ENCODE measurements at regions not wholly inside any gene's neighbourhood (a gene's known extent, or its start where the extent isn't known, plus 50 kb on each side); places are given as distances from the start of the nearest gene placed in this dataset.
"Not testable (repeated sequence)": the region's sequence is repeated elsewhere in the genome, so short reads cannot be mapped to it uniquely, and the experiment has no call there.

DNA sequence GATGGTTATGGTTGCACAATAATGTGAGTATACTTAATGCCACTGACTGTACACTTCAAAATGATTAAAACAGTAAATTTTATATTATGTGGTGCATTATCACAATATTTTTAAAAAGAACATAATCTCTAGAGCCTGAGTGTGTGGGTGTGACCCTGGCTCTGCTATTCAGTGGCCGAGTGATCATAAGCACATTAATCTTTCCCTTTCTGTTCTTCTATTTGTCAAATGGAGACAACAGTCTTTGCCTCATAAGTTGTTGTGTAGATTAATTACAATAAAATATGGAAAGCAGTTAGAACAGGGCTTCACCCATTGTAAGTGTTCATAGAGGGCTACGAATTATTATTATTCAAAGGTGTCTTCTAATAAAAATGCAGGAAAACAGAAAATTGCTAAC is 548.6 kb downstream of the HTR1B start:
- Histone ChIP-seq H3K36me3 (ENCODE audit: insufficient read depth, low read depth, low read length) (no peaks in the 10 kb centered on the region), H3K27me3 (ENCODE audit: insufficient read depth, low read length) (no peaks in the 10 kb centered on the region), H3K9me3 (ENCODE audit: insufficient read depth, low read depth, low read length) (no peaks in the 10 kb centered on the region), H3K4me1 (ENCODE audit: insufficient read depth, low read length) (no peaks in the 10 kb centered on the region), H3K27ac (ENCODE audit: low read length) (no peak overlapping the region), H3K4me3 (ENCODE audit: low read length) (no peak overlapping the region), H3K9ac (ENCODE audit: low read depth, low read length) (no peak overlapping the region)

DNA sequence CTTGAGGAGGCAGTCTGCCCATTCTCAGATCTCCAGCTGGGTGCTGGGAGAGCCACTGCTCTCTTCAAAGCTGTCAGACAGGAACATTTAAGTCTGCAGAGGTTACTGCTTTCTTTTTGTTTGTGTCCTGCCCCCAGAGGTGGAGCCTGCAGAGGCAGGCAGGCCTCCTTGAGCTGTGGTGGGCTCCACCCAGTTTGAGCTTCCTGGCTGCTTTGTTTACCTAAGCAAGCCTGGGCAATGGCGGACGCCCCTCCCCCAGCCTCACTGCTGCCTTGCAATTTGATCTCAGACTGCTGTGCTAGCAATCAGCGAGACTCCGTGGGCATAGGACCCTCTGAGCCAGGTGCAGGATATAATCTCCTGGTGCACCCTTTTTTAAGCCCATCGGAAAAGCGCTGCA is 557.8 kb downstream of the HTR1B start:
- not testable (repeated sequence) for H3K4me3 ChIP-seq (ENCODE audit: low read length); H3K9ac ChIP-seq (ENCODE audit: low read depth, low read length); H3K27me3 ChIP-seq (ENCODE audit: insufficient read depth, low read length); H3K36me3 ChIP-seq (ENCODE audit: insufficient read depth, low read depth, low read length); H3K9me3 ChIP-seq (ENCODE audit: insufficient read depth, low read depth, low read length); H3K4me1 ChIP-seq (ENCODE audit: insufficient read depth, low read length); H3K27ac ChIP-seq (ENCODE audit: low read length)

DNA sequence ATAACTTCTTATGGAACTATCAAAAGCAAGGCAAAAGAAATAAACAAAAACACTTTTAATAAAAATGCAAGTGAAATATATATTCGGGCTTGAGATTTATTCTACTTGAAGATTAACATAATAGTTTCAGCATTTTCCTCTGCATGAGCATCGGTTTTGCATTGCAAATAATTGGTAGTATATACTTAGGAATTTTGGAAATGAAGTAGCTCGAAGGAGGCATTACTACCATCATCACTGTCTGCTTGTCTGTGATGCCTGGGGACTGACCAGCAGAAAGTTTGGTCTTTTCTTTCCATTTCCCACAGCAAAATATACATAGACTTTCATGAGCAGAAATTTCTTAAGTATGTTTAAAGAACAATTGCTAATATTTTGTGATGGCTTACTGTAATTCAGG is 570.7 kb downstream of the HTR1B start:
- no peak overlapping the region for H3K4me3 ChIP-seq (ENCODE audit: low read length)
- no peak overlapping the region for H3K9ac ChIP-seq (ENCODE audit: low read depth, low read length)
- no peaks in the 10 kb centered on the region for H3K4me1 ChIP-seq (ENCODE audit: insufficient read depth, low read length)
- H3K27ac ChIP-seq (ENCODE audit: low read length), result no peak overlapping the region
- peaks cover 14% of the 10 kb centered on the region for H3K9me3 ChIP-seq (ENCODE audit: insufficient read depth, low read depth, low read length)
- H3K36me3 ChIP-seq (ENCODE audit: insufficient read depth, low read depth, low read length), result no peaks in the 10 kb centered on the region
- H3K27me3 ChIP-seq (ENCODE audit: insufficient read depth, low read length), result no peaks in the 10 kb centered on the region

DNA sequence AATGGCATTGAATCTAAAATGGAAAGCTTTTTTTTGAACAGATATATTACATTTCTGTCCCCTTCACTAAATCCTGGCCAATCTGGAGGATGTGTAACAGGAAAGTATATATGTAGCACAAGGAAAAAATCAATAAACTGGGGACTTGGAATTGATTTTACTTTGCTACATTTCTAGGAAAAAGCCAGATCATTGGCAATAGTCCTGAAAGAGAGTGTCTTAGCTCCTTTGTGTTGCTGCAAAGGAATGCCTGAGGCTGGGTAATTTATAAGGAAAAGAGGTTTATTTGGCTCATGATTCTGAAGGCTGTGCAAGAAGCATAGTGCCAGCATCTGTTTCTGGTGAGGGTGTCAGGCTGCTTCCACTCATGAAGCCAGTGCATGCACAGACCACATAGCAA is 574.9 kb downstream of the HTR1B start:
- peaks cover 2% of the 10 kb centered on the region; the same call in 1 of the 2 replicates for H3K9me3 ChIP-seq (ENCODE audit: insufficient read depth, low read depth, low read length)
- H3K9ac ChIP-seq (ENCODE audit: low read depth, low read length), result no peak overlapping the region

DNA sequence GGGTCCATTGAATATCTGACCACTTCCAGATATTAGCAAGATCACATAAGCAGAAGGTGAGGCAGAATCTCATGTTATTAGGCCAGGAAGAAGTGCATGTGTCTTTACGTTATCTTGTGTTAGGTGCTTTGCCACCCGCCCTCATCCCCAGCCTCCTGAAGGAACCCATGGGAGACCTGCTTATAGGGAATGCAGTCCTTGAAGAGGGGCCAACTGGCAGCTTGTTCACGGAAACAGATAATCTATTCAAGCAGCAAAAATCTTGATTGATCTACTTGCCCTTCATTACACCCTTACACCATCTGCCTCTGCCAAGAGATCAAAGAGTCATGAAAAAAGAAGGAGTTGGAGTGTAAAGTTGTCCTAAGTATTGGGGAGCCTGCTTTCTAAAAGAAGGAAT is 576.4 kb downstream of the HTR1B start:
- no peak overlapping the region for H3K27ac ChIP-seq (ENCODE audit: low read length)
- H3K27me3 ChIP-seq (ENCODE audit: insufficient read depth, low read length), result no peaks in the 10 kb centered on the region
- H3K9ac ChIP-seq (ENCODE audit: low read depth, low read length), result no peak overlapping the region
- H3K4me3 ChIP-seq (ENCODE audit: low read length), result no peak overlapping the region
- H3K4me1 ChIP-seq (ENCODE audit: insufficient read depth, low read length), result no peaks in the 10 kb centered on the region; the same call in 1 of the 2 replicates
- no peaks in the 10 kb centered on the region for H3K9me3 ChIP-seq (ENCODE audit: insufficient read depth, low read depth, low read length)
- H3K36me3 ChIP-seq (ENCODE audit: insufficient read depth, low read depth, low read length), result no peaks in the 10 kb centered on the region

More for the DNA sequence above, 574.9 kb downstream of the HTR1B start:
- Histone ChIP-seq H3K4me1 (ENCODE audit: insufficient read depth, low read length) (no peaks in the 10 kb centered on the region; the same call in 1 of the 2 replicates), H3K27ac (ENCODE audit: low read length) (no peak overlapping the region), H3K4me3 (ENCODE audit: low read length) (no peak overlapping the region), H3K36me3 (ENCODE audit: insufficient read depth, low read depth, low read length) (no peaks in the 10 kb centered on the region), H3K27me3 (ENCODE audit: insufficient read depth, low read length) (no peaks in the 10 kb centered on the region)

DNA sequence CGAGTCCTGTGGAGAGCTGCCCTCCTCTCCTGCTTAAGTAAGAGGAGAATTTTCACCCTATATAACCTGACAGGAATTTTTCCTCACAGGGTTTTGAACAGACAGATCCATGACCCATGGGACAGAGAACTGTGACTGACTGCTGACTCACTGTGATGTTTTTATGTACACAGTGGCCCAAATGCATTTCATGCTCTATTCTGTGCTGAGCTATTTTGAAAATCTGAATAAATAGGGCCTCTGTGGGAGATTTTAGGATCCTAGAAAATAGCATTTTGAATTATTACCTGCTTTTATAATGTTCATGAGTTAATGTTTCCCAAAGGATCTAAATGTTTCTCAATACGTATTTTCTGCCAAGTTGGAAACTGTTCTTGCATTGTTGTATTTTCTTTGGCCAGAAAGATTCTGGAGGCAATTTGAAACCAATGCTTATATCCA is 577.4 kb downstream of the HTR1B start:
- Histone ChIP-seq H3K27ac (ENCODE audit: low read length) (no peak overlapping the region), H3K4me1 (ENCODE audit: insufficient read depth, low read length) (no peaks in the 10 kb centered on the region; the same call in 1 of the 2 replicates), H3K9ac (ENCODE audit: low read depth, low read length) (no peak overlapping the region), H3K36me3 (ENCODE audit: insufficient read depth, low read depth, low read length) (no peaks in the 10 kb centered on the region), H3K27me3 (ENCODE audit: insufficient read depth, low read length) (no peaks in the 10 kb centered on the region), H3K4me3 (ENCODE audit: low read length) (no peak overlapping the region), H3K9me3 (ENCODE audit: insufficient read depth, low read depth, low read length) (no peaks in the 10 kb centered on the region)

DNA sequence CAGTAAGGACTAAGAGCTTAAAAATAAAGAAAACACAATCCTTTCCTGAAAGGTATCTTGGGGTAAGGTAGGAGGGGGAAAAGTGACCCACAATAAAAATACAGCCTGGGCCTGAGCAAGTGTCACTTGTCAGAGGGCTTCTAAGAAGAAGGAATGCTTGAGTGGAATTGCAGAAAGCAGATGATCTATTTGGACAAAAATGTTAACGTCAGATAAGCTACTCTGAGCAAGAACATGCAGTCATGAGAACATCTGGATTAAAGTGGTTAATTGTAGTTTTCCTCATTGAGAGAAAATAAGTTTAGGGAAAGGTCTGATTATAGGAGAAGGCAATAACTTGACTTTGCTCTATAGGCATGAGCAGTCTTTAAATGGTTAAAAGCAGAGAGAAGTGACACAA is 581.9 kb downstream of the HTR1B start:
- Histone ChIP-seq H3K9ac (ENCODE audit: low read depth, low read length) (no peak overlapping the region), H3K4me1 (ENCODE audit: insufficient read depth, low read length) (no peaks in the 10 kb centered on the region; the same call in 1 of the 2 replicates), H3K4me3 (ENCODE audit: low read length) (no peak overlapping the region), H3K36me3 (ENCODE audit: insufficient read depth, low read depth, low read length) (no peaks in the 10 kb centered on the region), H3K9me3 (ENCODE audit: insufficient read depth, low read depth, low read length) (no peaks in the 10 kb centered on the region), H3K27ac (ENCODE audit: low read length) (no peak overlapping the region), H3K27me3 (ENCODE audit: insufficient read depth, low read length) (no peaks in the 10 kb centered on the region)

DNA sequence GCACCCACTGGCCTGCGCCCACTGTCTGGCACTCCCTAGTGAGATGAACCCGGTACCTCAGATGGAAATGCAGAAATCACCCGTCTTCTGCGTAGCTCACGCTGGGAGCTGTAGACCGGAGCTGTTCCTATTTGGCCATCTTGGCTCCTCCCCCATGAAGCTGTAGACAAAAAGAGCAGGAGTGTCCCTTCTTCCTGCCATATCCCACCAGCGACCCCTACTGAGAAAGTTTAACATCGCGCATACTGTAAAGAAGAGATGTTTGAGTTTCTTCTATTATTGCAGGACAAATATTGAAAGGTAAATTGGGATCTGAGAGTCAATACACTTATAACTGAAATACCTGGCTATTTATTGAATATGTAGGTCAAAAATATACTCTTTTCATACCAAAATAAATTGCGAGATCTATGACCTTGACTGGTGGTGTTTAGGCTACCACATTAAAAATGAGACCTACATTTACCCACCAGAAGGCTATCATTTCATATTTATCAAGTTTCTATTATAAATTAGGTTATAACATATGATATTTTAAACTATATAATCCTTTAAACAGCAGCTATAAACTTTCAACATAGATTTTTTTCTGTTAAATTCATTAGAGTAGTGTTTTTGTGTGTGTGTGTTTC is 586.3 kb downstream of the HTR1B start:
- H3K9me3 ChIP-seq (ENCODE audit: insufficient read depth, low read depth, low read length), result peaks cover 5% of the 10 kb centered on the region
- no peak overlapping the region for H3K9ac ChIP-seq (ENCODE audit: low read depth, low read length)
- H3K36me3 ChIP-seq (ENCODE audit: insufficient read depth, low read depth, low read length), result no peaks in the 10 kb centered on the region
- no peaks in the 10 kb centered on the region for H3K27me3 ChIP-seq (ENCODE audit: insufficient read depth, low read length)
- H3K4me3 ChIP-seq (ENCODE audit: low read length), result peak overlapping the region; percentile 51
- no peak overlapping the region for H3K27ac ChIP-seq (ENCODE audit: low read length)
- H3K4me1 ChIP-seq (ENCODE audit: insufficient read depth, low read length), result no peaks in the 10 kb centered on the region

DNA sequence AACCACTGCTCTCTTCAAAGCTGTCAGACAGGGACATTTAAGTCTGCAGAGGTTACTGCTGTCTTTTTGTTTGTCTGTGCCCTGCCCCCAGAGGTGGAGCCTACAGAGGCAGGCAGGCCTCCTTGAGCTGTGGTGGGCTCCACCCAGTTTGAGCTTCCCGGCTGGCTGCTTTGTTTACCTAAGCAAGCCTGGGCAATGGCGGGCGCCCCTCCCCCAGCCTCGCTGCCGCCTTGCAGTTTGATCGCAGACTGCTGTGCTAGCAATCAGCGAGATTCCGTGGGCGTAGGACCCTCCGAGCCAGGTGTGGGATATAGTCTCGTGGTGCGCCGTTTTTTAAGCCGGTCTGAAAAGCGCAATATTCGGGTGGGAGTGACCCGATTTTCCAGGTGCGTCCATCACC is 586.9 kb downstream of the HTR1B start:
- H3K9me3 ChIP-seq (ENCODE audit: insufficient read depth, low read depth, low read length); H3K9ac ChIP-seq (ENCODE audit: low read depth, low read length); H3K27ac ChIP-seq (ENCODE audit: low read length); H3K27me3 ChIP-seq (ENCODE audit: insufficient read depth, low read length); H3K4me1 ChIP-seq (ENCODE audit: insufficient read depth, low read length); H3K36me3 ChIP-seq (ENCODE audit: insufficient read depth, low read depth, low read length); H3K4me3 ChIP-seq (ENCODE audit: low read length): not testable (repeated sequence)

DNA sequence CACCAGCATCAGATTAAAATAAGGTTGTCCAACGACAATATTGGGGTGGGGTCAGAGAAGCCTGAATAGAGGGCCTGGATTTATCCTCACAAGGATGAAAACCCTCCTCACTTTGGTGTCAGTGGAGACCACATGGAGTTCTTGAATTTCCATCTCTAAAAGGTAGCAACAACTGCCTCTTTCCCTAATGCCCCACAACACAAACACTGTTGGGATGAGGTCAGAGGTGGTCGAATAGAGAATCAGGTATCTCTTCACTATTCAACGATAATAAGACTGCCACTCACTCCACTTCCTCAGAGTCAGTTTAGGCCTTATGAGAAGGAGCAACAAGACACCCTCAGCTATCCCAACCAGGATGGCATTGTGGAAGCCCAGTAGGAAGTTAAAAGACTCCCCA is 596.1 kb downstream of the HTR1B start:
- Histone ChIP-seq H3K27me3 (ENCODE audit: insufficient read depth, low read length) (no peaks in the 10 kb centered on the region), H3K4me1 (ENCODE audit: insufficient read depth, low read length) (peaks cover 4% of the 10 kb centered on the region; the same call in 1 of the 2 replicates), H3K4me3 (ENCODE audit: low read length) (no peak overlapping the region), H3K9me3 (ENCODE audit: insufficient read depth, low read depth, low read length) (no peaks in the 10 kb centered on the region; the same call in none of the 2 replicates), H3K36me3 (ENCODE audit: insufficient read depth, low read depth, low read length) (no peaks in the 10 kb centered on the region), H3K27ac (ENCODE audit: low read length) (no peak overlapping the region), H3K9ac (ENCODE audit: low read depth, low read length) (no peak overlapping the region)

DNA sequence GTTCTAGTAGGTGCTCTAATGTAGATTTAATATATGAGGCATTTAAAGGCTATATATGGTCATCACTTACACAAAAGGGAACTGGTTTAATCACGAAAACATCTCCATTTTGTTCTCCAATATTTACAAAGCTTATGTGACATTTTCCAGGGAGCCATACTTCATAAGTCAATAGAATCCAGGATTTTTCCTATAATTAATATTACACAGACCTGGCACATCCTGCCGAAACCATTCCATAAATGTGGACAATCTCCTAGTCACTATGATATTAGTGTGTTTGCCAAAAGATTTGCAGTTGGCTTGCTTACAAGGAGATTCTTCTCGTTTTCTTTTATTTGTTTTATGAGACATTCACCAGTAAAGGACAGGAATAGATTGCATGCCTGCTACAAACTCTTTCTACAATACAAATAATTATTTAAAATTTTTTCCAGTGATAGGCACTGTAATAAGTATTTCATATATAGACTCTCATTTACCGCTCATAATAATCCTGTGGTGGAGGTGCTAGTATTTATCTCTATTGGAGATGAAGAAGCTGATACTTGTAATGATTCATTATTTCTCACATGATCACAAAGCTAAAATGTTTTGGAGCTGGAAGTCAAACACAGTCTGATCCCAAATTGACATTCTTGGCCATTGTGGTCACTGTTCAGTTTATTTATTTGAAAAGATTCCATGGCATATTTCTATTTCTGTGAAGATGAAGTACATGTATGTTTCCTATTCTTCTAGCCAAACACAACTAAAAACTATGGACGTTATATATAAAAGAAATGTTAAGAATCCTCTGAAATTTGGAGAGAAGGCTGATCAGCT is 597.0 kb downstream of the HTR1B start:
- Histone ChIP-seq H3K27me3 (ENCODE audit: insufficient read depth, low read length) (no peaks in the 10 kb centered on the region), H3K27ac (ENCODE audit: low read length) (no peak overlapping the region), H3K4me1 (ENCODE audit: insufficient read depth, low read length) (peaks cover 4% of the 10 kb centered on the region; the same call in 1 of the 2 replicates), H3K9ac (ENCODE audit: low read depth, low read length) (no peak overlapping the region), H3K9me3 (ENCODE audit: insufficient read depth, low read depth, low read length) (no peaks in the 10 kb centered on the region), H3K4me3 (ENCODE audit: low read length) (no peak overlapping the region), H3K36me3 (ENCODE audit: insufficient read depth, low read depth, low read length) (no peaks in the 10 kb centered on the region)

DNA sequence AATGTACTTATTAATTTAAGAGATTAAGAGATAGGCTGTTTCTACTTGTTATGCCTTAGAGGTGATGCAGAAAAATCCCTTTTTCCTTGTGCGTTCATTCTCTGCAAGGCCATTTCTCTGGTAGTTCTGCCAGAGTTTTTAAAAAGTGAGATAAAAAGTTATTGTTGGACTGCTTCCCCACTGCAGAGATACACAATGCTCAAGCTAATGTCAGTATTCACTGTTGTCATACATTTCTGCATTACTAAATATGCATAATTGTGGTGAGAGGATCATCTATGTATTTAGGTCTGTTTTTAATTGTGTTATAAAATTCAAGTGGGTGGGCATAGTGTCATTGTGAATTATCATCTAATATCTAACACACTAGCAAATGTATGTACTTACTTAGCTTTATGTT is 600.4 kb downstream of the HTR1B start:
- H3K9ac ChIP-seq (ENCODE audit: low read depth, low read length), result no peak overlapping the region
- no peak overlapping the region for H3K27ac ChIP-seq (ENCODE audit: low read length)
- no peaks in the 10 kb centered on the region for H3K36me3 ChIP-seq (ENCODE audit: insufficient read depth, low read depth, low read length)
- no peaks in the 10 kb centered on the region for H3K27me3 ChIP-seq (ENCODE audit: insufficient read depth, low read length)
- H3K4me1 ChIP-seq (ENCODE audit: insufficient read depth, low read length), result peaks cover 4% of the 10 kb centered on the region; the same call in 1 of the 2 replicates
- H3K9me3 ChIP-seq (ENCODE audit: insufficient read depth, low read depth, low read length), result no peaks in the 10 kb centered on the region
- H3K4me3 ChIP-seq (ENCODE audit: low read length), result no peak overlapping the region
